AG09319 (cell line): ENCODE measurements at regions not wholly inside any gene's neighbourhood (a gene's known extent, or its start where the extent isn't known, plus 50 kb on each side); places are given as distances from the start of the nearest gene placed in this dataset.

ENCODE experiments used
- DNase-seq: peaks from one replicate; pipeline ENCODE4 v3.0.0-alpha.2; 2010; ENCODE audit warnings: low read depth; ENCODE audit errors: extremely low read depth
- TF ChIP-seq, protein P1 (sequence below): IDR thresholded peaks from 2 replicates; pipeline ENCODE4 v1.5.1; 2011; ENCODE audit warnings: low read depth, mild to moderate bottlenecking, inconsistent platforms, low read length, moderate library complexity

GRCh38 chr11:70623906-70624597, 225.7 kb downstream of the CTTN start:
- TF ChIP-seq, protein P1, sequence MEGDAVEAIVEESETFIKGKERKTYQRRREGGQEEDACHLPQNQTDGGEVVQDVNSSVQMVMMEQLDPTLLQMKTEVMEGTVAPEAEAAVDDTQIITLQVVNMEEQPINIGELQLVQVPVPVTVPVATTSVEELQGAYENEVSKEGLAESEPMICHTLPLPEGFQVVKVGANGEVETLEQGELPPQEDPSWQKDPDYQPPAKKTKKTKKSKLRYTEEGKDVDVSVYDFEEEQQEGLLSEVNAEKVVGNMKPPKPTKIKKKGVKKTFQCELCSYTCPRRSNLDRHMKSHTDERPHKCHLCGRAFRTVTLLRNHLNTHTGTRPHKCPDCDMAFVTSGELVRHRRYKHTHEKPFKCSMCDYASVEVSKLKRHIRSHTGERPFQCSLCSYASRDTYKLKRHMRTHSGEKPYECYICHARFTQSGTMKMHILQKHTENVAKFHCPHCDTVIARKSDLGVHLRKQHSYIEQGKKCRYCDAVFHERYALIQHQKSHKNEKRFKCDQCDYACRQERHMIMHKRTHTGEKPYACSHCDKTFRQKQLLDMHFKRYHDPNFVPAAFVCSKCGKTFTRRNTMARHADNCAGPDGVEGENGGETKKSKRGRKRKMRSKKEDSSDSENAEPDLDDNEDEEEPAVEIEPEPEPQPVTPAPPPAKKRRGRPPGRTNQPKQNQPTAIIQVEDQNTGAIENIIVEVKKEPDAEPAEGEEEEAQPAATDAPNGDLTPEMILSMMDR, result no peak
- DNase-seq, result no peak

DNA sequence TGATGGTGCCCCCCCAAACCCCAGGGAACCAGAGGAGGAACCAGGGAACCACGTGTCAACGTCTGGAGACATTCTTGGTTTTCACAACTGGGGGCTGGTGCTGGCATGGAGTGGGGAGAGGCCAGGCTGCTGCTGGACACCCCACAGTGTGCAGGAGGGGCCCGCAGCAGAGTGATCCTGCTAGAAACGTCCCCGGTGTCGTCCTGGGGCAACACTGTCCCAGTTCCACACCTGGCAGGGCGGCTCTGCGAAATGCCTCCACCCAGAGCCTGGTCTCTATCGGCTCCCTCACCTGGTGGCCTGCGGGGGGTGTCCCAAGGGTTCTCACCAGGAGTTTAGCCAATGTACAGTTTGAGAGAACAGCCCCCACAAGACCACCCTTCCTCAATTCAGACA, 226.3 kb downstream of the CTTN start:
- TF ChIP-seq, protein P1, result no peak
- DNase-seq, result no peak

DNA sequence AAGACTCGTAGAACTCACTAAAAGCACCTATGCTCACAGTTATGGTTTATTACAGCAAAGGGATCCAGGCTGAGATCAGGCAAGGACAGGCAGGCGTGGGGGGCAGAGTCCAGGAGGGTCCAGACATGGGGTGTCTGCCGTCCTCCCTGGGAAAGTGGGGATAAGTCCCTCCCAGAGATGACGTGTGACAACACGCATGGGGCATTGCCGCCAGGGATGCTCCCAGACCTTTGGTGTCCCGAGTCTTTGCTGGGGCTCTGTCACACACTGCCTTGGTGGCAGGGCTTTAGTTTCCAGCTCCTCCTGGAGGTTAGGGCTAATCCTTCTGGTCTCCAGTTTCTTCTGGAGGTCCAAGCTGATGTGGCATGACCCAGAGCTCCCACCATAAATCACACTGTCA, 226.7 kb downstream of the CTTN start:
- DNase-seq, result no peak
- TF ChIP-seq, protein P1, result no peak

DNA sequence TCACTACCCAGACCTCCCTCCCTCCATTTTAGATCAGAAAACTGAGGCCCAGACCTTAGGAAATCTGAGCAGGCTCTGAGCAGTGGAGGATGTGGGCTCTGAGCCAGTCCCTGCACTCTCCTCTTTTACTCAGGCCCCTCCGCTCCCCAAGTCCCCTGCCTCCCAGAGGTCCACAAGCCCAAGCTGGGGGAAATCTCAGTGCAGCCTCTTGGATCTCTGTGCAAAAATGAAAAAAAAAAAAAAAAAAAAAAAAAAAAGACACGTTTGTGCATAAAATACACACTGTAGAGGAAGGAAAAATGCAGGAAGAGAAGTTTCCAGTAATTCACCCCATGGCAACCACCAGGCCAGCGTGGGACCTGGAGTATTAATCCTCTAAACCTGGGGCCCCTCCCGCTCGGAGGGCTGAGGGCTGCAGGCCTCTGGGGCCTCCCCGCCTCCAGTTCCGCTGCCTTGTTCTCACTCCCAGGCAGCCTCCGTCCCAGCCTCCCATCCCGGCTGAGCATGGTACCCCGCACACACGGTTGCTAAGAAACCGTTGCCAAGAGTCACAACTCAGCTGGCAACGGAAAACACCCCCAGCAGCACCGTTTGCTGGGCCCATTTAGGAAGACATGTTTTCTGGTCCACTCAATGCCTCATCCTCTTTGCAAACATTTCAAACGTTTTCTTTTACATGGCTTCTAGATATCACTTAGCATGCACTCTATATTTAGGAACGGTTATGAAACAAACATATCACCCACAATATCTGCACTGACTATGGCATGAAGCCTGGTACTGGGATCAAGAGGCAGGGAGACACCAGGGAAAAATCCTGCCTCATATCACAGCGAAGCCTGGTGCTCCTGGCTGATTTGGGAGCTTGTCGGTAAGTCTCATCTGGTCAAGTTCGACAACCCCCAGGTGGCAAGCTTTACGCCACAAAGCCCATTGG, 227.5 kb downstream of the CTTN start:
- TF ChIP-seq, protein P1, result no peak
- DNase-seq, result no peak

GRCh38 chr11:70627219-70627618, 228.9 kb downstream of the CTTN start:
- DNase-seq, result no peak
- TF ChIP-seq, protein P1, result no peak

- no peak for DNase-seq
- TF ChIP-seq, protein P1, result no peak
Observed at GRCh38 chr11:70628176-70628854, 230.0 kb downstream of the CTTN start.
